ENCODE measurements at regions not wholly inside any gene's neighbourhood (a gene's known extent, or its start where the extent isn't known, plus 50 kb on each side); places are given as distances from the start of the nearest gene placed in this dataset.

DNA sequence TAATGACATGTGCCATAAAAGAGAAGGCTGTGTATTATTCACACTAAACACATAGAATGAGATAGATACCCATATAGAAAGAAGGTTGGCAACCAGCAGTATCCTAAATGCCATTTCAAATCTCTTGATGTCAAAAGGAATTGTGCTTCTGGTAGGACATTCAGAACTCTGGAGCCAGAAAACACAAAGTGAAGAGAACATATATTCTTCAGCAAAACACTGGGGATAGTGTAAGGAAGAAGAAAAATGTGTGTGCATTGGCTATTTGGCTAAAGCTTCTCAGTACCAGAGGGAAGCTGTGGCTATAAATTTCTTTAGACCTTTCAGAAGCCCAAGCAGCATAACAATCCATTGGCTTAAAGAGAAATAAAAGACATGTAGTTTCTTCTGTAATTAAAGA is 551.6 kb upstream of the C9orf72 start:
- TF ChIP-seq, protein P1, sequence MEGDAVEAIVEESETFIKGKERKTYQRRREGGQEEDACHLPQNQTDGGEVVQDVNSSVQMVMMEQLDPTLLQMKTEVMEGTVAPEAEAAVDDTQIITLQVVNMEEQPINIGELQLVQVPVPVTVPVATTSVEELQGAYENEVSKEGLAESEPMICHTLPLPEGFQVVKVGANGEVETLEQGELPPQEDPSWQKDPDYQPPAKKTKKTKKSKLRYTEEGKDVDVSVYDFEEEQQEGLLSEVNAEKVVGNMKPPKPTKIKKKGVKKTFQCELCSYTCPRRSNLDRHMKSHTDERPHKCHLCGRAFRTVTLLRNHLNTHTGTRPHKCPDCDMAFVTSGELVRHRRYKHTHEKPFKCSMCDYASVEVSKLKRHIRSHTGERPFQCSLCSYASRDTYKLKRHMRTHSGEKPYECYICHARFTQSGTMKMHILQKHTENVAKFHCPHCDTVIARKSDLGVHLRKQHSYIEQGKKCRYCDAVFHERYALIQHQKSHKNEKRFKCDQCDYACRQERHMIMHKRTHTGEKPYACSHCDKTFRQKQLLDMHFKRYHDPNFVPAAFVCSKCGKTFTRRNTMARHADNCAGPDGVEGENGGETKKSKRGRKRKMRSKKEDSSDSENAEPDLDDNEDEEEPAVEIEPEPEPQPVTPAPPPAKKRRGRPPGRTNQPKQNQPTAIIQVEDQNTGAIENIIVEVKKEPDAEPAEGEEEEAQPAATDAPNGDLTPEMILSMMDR (IDR thresholded peaks at IDR 0.05; ENCODE audit: low read length), result no peak
- no peak for TF ChIP-seq EZH2 (IDR thresholded peaks at IDR 0.05; ENCODE audit: borderline replicate concordance, low read length)
